Omental fat pad (tissue), 3 donors: ENCODE measurements at regions not wholly inside any gene's neighbourhood (a gene's known extent, or its start where the extent isn't known, plus 50 kb on each side); places are given as distances from the start of the nearest gene placed in this dataset.

Experiments
- ATAC-seq: fragments of 150-250 bp; one replicate; pipeline ENCODE4 v1.9.1; 2016; ENCODE audit warnings: mild to moderate bottlenecking, moderate library complexity; ENCODE audit not compliant: low FRiP score
- DNase-seq: peaks from one replicate; pipeline ENCODE4 v3.0.0-alpha.2; 2019; ENCODE audit warnings: low spot score
- CTCF ChIP-seq, 3 donors: fragments of 450-650 bp; IDR thresholded peaks; one replicate each; pipeline ENCODE4 v1.5.1; 2016 to 2017; ENCODE audit warnings: antibody characterized with exemption in 3 of 3, mild to moderate bottlenecking in 3 of 3, moderate library complexity in 2 of 3

- ATAC-seq (no peak), DNase-seq (no peak)
- TF ChIP-seq CTCF (IDR thresholded peaks at IDR 0.05), result no peak
Observed at GRCh38 chr9:95580812-95581761, 64.3 kb upstream of the PTCH1 start.

- DNase-seq, result no peak
- TF ChIP-seq CTCF (IDR thresholded peaks at IDR 0.05), result no peak
- ATAC-seq, result no peak
Observed at GRCh38 chr9:95574866-95575553, 58.2 kb upstream of the PTCH1 start.

- TF ChIP-seq CTCF (IDR thresholded peaks at IDR 0.05), result no peak
- ATAC-seq (no peak), DNase-seq (no peak)
Observed at GRCh38 chr9:95574176-95574575, 57.4 kb upstream of the PTCH1 start.

- no peak for DNase-seq
- no peak for ATAC-seq
- no peak for TF ChIP-seq CTCF (IDR thresholded peaks at IDR 0.05)
Observed at GRCh38 chr9:95573463-95573862, 56.7 kb upstream of the PTCH1 start.

- no peak for TF ChIP-seq CTCF (IDR thresholded peaks at IDR 0.05)
- DNase-seq (no peak), ATAC-seq (no peak)
Observed at GRCh38 chr9:95572381-95573151, 55.8 kb upstream of the PTCH1 start.

GRCh38 chr9:95570646-95571045, 53.9 kb upstream of the PTCH1 start:
- ATAC-seq (no peak), DNase-seq (no peak)
- no peak for TF ChIP-seq CTCF (IDR thresholded peaks at IDR 0.05)
